Left lung (tissue), 4 donors: ENCODE measurements at regions not wholly inside any gene's neighbourhood (a gene's known extent, or its start where the extent isn't known, plus 50 kb on each side); places are given as distances from the start of the nearest gene placed in this dataset.
A peak's percentile ranks its signal among the peaks of the same experiment; 100 is the strongest.

Experiments
- ATAC-seq: fragments of 200-7000 bp; cut with Tn5 transposase; one replicate; pipeline ENCODE4 v1.9.1; 2020; ENCODE audit warnings: moderate library complexity
- DNase-seq, 4 donors: peaks; one replicate each; pipeline ENCODE4 v3.0.0-alpha.2; 2013 to 2020
- H3K27ac ChIP-seq, 2 donors: fragments of 200-600 bp; sonication (generic) in 1 of 2; one replicate each; pipeline versions ENCODE4 v1.5.0 to v1.8.0; 2020 to 2021
- H3K27me3 ChIP-seq, 2 donors: fragments of 200-600 bp; sonication (generic) in 1 of 2; one replicate each; pipeline versions ENCODE4 v1.5.0 to v1.8.0; 2020 to 2021
- H3K36me3 ChIP-seq, 2 donors: fragments of 200-600 bp; sonication (generic) in 1 of 2; one replicate each; pipeline versions ENCODE4 v1.5.0 to v1.8.0; 2020 to 2021
- H3K4me1 ChIP-seq, 2 donors: fragments of 200-600 bp; one replicate each; pipeline ENCODE4 v1.8.0; 2021
- H3K4me3 ChIP-seq, 2 donors: fragments of 200-600 bp; sonication (generic) in 1 of 2; one replicate each; pipeline versions ENCODE4 v1.5.0 to v1.8.0; 2020 to 2021; ENCODE audit warnings: mild to moderate bottlenecking in 1 of 2
- H3K9me3 ChIP-seq, 2 donors: fragments of 200-600 bp; sonication (generic) in 1 of 2; one replicate each; pipeline versions ENCODE4 v1.5.0 to v1.8.0; 2020 to 2021
- CTCF ChIP-seq, 2 donors: fragments of 200-600 bp; sonication (generic) in 1 of 2; IDR thresholded peaks; one replicate each; pipeline versions ENCODE4 v1.5.0 to v1.8.0; 2021; ENCODE audit warnings: antibody characterized with exemption in 2 of 2
- intact Hi-C, 2 donors: fragments of 100-400 bp; cut with DNase I; formaldehyde crosslinking; loops; one replicate each; pipeline versions ENCODE4 v1.11.2 to v1.14.2; 2022
- donor health status: DM: no; HTN: yes; CAD: no.
- donor health status: DM: no; HTN: no; CAD: no.

DNA sequence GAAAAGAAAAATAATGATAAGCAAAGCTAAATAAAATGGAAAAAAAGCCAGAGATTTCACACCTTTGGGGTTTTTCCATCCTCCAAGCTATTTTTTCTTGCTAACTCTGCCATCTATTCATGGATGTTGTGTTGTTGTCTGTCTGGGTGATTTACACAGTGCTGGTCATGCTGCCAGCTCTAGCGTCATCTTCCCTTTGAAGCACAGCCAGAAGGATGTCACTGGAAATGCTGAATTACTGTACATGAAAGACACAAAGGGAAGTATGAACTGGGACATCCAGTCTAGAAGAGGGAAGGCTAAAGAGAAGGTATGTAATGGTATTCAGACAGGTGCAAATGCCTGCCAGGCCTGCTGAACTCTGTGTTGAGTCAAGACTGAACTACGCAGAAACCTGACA is 241.9 kb upstream of the STXBP5 start:
- Histone ChIP-seq H3K27me3 (no peaks in the 10 kb centered on the region), H3K27ac (no peak overlapping the region), H3K4me3 (no peak overlapping the region), H3K36me3 (no peaks in the 10 kb centered on the region), H3K4me1 (no peaks in the 10 kb centered on the region), H3K9me3 (peaks cover 0 to 30% of the 10 kb centered on the region in 2 donors)
- DNase-seq = no peak
- intact Hi-C loops = no loop called here
- TF ChIP-seq CTCF (IDR thresholded peaks at IDR 0.05) = no peak
- ATAC-seq = no peak

GRCh38 chr6:146965110-146965689 is 239.0 kb upstream of the STXBP5 start:
- no peaks in the 10 kb centered on the region for H3K36me3 ChIP-seq
- no peak overlapping the region for H3K27ac ChIP-seq
- intact Hi-C loops = no loop called here
- H3K27me3 ChIP-seq = no peaks in the 10 kb centered on the region
- H3K4me3 ChIP-seq = no peak overlapping the region
- H3K9me3 ChIP-seq = peaks cover 0 to 30% of the 10 kb centered on the region in 2 donors
- DNase-seq = no peak
- no peak for ATAC-seq
- no peak for TF ChIP-seq CTCF (IDR thresholded peaks at IDR 0.05)
- H3K4me1 ChIP-seq = no peaks in the 10 kb centered on the region

DNA sequence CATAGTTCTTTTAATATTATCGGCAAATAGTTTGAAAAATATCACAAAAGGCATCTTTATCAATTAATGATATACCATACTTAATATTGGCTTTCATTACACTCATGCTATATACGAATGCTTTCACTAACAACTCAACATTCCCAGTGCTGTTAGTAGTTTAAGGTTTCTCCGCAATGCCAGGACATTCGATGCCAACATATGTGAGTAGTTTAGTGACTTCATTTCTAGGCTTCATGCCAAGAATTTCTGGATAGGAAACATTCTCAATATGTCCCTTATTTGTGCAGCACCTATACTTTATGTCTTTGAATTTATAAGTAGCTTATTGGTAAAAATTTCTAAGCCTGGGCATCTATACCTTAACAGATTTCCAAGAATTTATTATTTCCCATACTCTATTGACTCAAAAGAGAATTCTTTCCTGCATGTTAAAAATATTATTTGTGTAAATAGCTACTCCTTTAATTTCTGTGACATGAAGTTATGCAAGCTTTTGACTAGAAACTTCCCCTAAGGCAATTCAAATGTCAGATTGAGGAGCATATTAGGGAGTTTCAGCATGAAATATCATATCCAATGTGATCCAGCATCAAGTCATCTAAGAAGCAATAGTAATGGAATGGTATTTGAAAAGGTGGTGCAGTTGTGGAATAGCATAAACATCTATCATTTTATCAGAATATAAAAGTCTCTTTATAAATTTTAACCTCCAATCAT is 236.0 kb upstream of the STXBP5 start:
- ATAC-seq (no peak), DNase-seq (peak in 2 of 4 donors; percentile 7 to 45)
- H3K9me3 ChIP-seq = peaks cover 0 to 30% of the 10 kb centered on the region in 2 donors
- no peak overlapping the region for H3K4me3 ChIP-seq
- intact Hi-C loops = no loop called here
- no peaks in the 10 kb centered on the region for H3K27me3 ChIP-seq
- no peak overlapping the region for H3K27ac ChIP-seq
- no peak for TF ChIP-seq CTCF (IDR thresholded peaks at IDR 0.05)
- no peaks in the 10 kb centered on the region for H3K4me1 ChIP-seq
- no peaks in the 10 kb centered on the region for H3K36me3 ChIP-seq

DNA sequence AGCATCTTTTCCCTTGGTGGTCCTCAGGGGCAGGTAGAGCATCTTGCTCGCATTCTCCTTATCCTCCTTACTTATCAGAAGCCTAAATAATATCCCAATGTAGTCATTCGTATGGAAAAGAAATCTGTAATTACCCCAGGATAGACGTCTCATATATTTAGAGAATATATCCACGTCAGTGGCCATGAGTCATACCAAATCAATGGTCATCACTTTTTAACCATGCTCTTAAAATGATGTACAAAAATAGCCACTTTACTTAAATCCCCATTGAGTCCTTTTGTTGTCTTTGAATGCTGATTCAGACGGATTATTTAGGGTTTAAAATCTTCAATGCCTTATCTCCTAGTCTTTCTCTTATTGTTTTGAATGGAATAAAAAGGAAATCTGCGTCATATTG is 231.7 kb upstream of the STXBP5 start:
- no peak for ATAC-seq
- no peak for TF ChIP-seq CTCF (IDR thresholded peaks at IDR 0.05)
- no peaks in the 10 kb centered on the region for H3K9me3 ChIP-seq
- H3K4me3 ChIP-seq = no peak overlapping the region
- H3K36me3 ChIP-seq = no peaks in the 10 kb centered on the region
- intact Hi-C loops = no loop called here
- no peak overlapping the region for H3K27ac ChIP-seq
- H3K27me3 ChIP-seq = no peaks in the 10 kb centered on the region
- no peak for DNase-seq
- no peaks in the 10 kb centered on the region for H3K4me1 ChIP-seq

GRCh38 chr6:146974351-146974750 is 229.9 kb upstream of the STXBP5 start:
- Histone ChIP-seq H3K9me3 (no peaks in the 10 kb centered on the region), H3K36me3 (no peaks in the 10 kb centered on the region), H3K4me1 (no peaks in the 10 kb centered on the region), H3K27ac (no peak overlapping the region), H3K27me3 (no peaks in the 10 kb centered on the region), H3K4me3 (no peak overlapping the region)
- intact Hi-C loops = no loop called here
- DNase-seq (no peak), ATAC-seq (no peak)
- TF ChIP-seq CTCF (IDR thresholded peaks at IDR 0.05) = no peak
